Endothelial cell of umbilical vein (primary cell): ENCODE measurements at regions not wholly inside any gene's neighbourhood (a gene's known extent, or its start where the extent isn't known, plus 50 kb on each side); places are given as distances from the start of the nearest gene placed in this dataset.

ENCODE experiments used
- BruUV-seq: library from RNA; stranded (reverse); fragments of 400-500 nt; replicated peaks from 2 replicates; lab custom pipeline; 2021; lab: Mats Ljungman, UMichigan
- CTCF ChIA-PET: fragments of 300-600, 350-600 bp; sonication (Branson Sonifier 250); formaldehyde crosslinking; loops from one replicate; lab custom pipeline; 2021; ENCODE audit warnings: antibody characterized with exemption, inconsistent platforms; lab: Charles Lee
- POLR2A ChIA-PET: fragments of 300-600, 350-600 bp; sonication (Branson Sonifier 250); formaldehyde crosslinking; loops from one replicate; lab custom pipeline; 2021; ENCODE audit warnings: antibody characterized with exemption, inconsistent platforms; lab: Charles Lee
- DNase-seq: peaks from one replicate; pipeline ENCODE4 v3.0.0-alpha.2; 2011; ENCODE audit warnings: low read depth, low spot score
- FAIRE-seq: peaks from 2 replicates; lab custom pipeline; 2011; peaks lifted over from hg19 to GRCh38; lab: Jason Lieb, UNC
- H2AFZ ChIP-seq: 2 replicates; pipeline ENCODE4 v1.6.0; 2012; ENCODE audit warnings: low read depth, low read length, control low read depth, inconsistent platforms
- H3K27ac ChIP-seq: 2 replicates; pipeline ENCODE4 v1.5.1; 2011; ENCODE audit warnings: low read depth, mild to moderate bottlenecking, control low read depth, low read length, moderate library complexity; ENCODE audit not compliant: insufficient read depth
- H3K27me3 ChIP-seq, 2 experiments: 2 replicates each; pipeline versions ENCODE4 v1.6.0 to v1.6.1; 2011; ENCODE audit warnings: low read length in 2 of 2, mixed read lengths in 1 of 2; ENCODE audit not compliant: control insufficient read depth in 2 of 2, insufficient read depth in 2 of 2
- H3K36me3 ChIP-seq, 2 experiments: 2 replicates in 1 of 2; 3 replicates in 1 of 2; pipeline ENCODE4 v1.5.1; 2011; ENCODE audit warnings: low read length in 2 of 2, mild to moderate bottlenecking in 1 of 2, moderate library complexity in 1 of 2; ENCODE audit not compliant: control insufficient read depth in 2 of 2, insufficient read depth in 2 of 2; ENCODE audit errors: extremely low read depth in 1 of 2
- H3K4me1 ChIP-seq: 3 replicates; pipeline ENCODE4 v1.5.1; 2011; ENCODE audit warnings: mild to moderate bottlenecking, low read length; ENCODE audit not compliant: control insufficient read depth, insufficient read depth; ENCODE audit errors: extremely low read depth
- H3K4me2 ChIP-seq: 2 replicates; pipeline ENCODE4 v1.6.1; 2011; ENCODE audit warnings: low read length, control low read depth, mixed read lengths; ENCODE audit not compliant: insufficient read depth
- H3K4me3 ChIP-seq, 3 experiments: fragments of 200-600 bp in 1 of 3; sonication (generic), shearing (Covaris generic) in 1 of 3; replicated peaks in 1 of 3; 2 replicates each; pipeline ENCODE4 v1.5.1; 2011 to 2016; ENCODE audit warnings: control low read depth in 3 of 3, low read length in 3 of 3, mild to moderate bottlenecking in 2 of 3, inconsistent platforms in 1 of 3, low read depth in 1 of 3, moderate library complexity in 1 of 3; ENCODE audit not compliant: insufficient read depth in 1 of 3
- H3K79me2 ChIP-seq: 2 replicates; pipeline ENCODE4 v1.6.0; 2012; ENCODE audit warnings: low read length, inconsistent platforms; ENCODE audit not compliant: control insufficient read depth, insufficient read depth
- H3K9ac ChIP-seq: replicated peaks from 2 replicates; pipeline ENCODE3; 2011; ENCODE audit warnings: low read length, control low read depth; ENCODE audit not compliant: insufficient read depth; ENCODE audit errors: extremely low read depth
- H3K9me1 ChIP-seq: replicated peaks from 3 replicates; pipeline ENCODE4 v1.6.0; 2011; ENCODE audit warnings: mild to moderate bottlenecking, low read length; ENCODE audit not compliant: control insufficient read depth, insufficient read depth; ENCODE audit errors: extremely low read depth
- H3K9me3 ChIP-seq: replicated peaks from 2 replicates; pipeline ENCODE4 v1.5.1; 2012; ENCODE audit warnings: low read length, inconsistent platforms; ENCODE audit not compliant: control insufficient read depth, insufficient read depth
- H4K20me1 ChIP-seq: replicated peaks from 2 replicates; pipeline ENCODE3; 2011; ENCODE audit warnings: mild to moderate bottlenecking, low read length; ENCODE audit not compliant: control insufficient read depth, insufficient read depth; ENCODE audit errors: extremely low read depth
- EZH2 ChIP-seq: IDR thresholded peaks from 2 replicates; pipeline ENCODE4 v1.6.1; 2012; ENCODE audit warnings: borderline replicate concordance, low read depth, mild to moderate bottlenecking, moderate library complexity, low read length, inconsistent platforms; ENCODE audit not compliant: severe bottlenecking
- FOS ChIP-seq: IDR thresholded peaks from 2 replicates; pipeline ENCODE4 v1.6.1; 2011; ENCODE audit warnings: mild to moderate bottlenecking, low read length, moderate library complexity, borderline replicate concordance; ENCODE audit not compliant: insufficient read depth
- GATA2 ChIP-seq: IDR thresholded peaks from 2 replicates; pipeline ENCODE4 v1.7.0; 2011; ENCODE audit warnings: low read depth, mild to moderate bottlenecking, moderate library complexity, mixed read lengths, low read length; ENCODE audit not compliant: insufficient read length, insufficient read depth
- JUN ChIP-seq: IDR thresholded peaks from 2 replicates; pipeline ENCODE4 v1.6.1; 2011; ENCODE audit warnings: borderline replicate concordance, low read depth; ENCODE audit not compliant: insufficient read length, insufficient read depth
- MYC ChIP-seq: IDR thresholded peaks from one replicate; pipeline ENCODE4 v1.6.1; 2011; ENCODE audit warnings: mild to moderate bottlenecking, low read depth, low read length
- POLR2A ChIP-seq: IDR thresholded peaks from 2 replicates; pipeline ENCODE4 v1.6.1; 2012; ENCODE audit warnings: low read depth, mild to moderate bottlenecking, control low read depth, low read length
- POLR2AphosphoS5 ChIP-seq: IDR thresholded peaks from 2 replicates; pipeline ENCODE4 v1.6.1; 2012; ENCODE audit warnings: low read depth, mild to moderate bottlenecking, control low read depth, low read length, moderate library complexity; ENCODE audit not compliant: insufficient read depth
- dilution Hi-C: fragments of 300-500 bp; cut with MboI; formaldehyde crosslinking; loops from one replicate; pipeline ENCODE4 v1.15.0; 2019; ENCODE audit warnings: low sequenced_read_pairs; ENCODE audit not compliant: extremely low pct_ligation_motif_present
- intact Hi-C: fragments of 100-400 bp; cut with micrococcal nuclease; formaldehyde crosslinking; loops from one replicate; pipeline ENCODE4 v1.10.0; 2022
- TF ChIP-seq, protein P1 (sequence below), 2 donors: IDR thresholded peaks; 1 replicate in 1 of 2; 2 replicates in 1 of 2; pipeline ENCODE4 v1.5.1; 2011; ENCODE audit warnings: low read length in 2 of 2, mild to moderate bottlenecking in 2 of 2, moderate library complexity in 2 of 2, control low read depth in 1 of 2, inconsistent platforms in 1 of 2, low read depth in 1 of 2; ENCODE audit not compliant: insufficient read depth in 1 of 2; ENCODE audit errors: extremely low read depth in 1 of 2
- TF ChIP-seq, protein P2 (sequence below): IDR thresholded peaks from 2 replicates; pipeline ENCODE4 v1.6.1; 2011; ENCODE audit not compliant: insufficient read depth, insufficient read length

DNA sequence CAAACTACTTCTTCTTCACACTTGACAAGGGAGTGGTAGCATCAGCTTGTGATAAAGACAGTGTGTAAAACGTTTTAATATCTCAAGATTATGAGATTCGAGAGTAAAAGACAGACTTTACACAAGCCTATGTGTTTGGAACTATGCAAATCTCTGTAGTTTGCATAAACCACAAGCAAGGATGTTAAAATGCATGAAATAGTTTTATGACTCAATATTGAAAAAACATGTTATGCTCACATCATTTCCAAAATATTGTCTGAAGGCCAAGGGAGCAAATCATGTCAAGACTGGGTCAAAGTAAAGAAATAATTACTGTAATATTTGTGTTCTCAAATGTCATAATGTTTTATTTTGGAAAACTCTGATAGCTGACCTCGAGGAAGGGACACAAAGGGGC lies 316.8 kb upstream of the KLF12 start:
- intact Hi-C loops (no loop called here), dilution Hi-C loops (no loop called here)
- H3K4me2 ChIP-seq: no peak overlapping the region
- H3K9me1 ChIP-seq: no peaks in the 10 kb centered on the region
- ChIA-PET POLR2A (no interaction called here), CTCF (no interaction called here)
- FAIRE-seq: peak; percentile 38
- no peak overlapping the region for H3K9ac ChIP-seq
- no peaks in the 10 kb centered on the region for H3K9me3 ChIP-seq
- H3K36me3 ChIP-seq: no peaks in the 10 kb centered on the region
- no peak overlapping the region for H2AFZ ChIP-seq
- H3K79me2 ChIP-seq: no peaks in the 10 kb centered on the region
- H3K4me3 ChIP-seq: no peak overlapping the region
- H3K4me1 ChIP-seq: no peaks in the 10 kb centered on the region
- TF ChIP-seq, protein P1, sequence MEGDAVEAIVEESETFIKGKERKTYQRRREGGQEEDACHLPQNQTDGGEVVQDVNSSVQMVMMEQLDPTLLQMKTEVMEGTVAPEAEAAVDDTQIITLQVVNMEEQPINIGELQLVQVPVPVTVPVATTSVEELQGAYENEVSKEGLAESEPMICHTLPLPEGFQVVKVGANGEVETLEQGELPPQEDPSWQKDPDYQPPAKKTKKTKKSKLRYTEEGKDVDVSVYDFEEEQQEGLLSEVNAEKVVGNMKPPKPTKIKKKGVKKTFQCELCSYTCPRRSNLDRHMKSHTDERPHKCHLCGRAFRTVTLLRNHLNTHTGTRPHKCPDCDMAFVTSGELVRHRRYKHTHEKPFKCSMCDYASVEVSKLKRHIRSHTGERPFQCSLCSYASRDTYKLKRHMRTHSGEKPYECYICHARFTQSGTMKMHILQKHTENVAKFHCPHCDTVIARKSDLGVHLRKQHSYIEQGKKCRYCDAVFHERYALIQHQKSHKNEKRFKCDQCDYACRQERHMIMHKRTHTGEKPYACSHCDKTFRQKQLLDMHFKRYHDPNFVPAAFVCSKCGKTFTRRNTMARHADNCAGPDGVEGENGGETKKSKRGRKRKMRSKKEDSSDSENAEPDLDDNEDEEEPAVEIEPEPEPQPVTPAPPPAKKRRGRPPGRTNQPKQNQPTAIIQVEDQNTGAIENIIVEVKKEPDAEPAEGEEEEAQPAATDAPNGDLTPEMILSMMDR (IDR thresholded peaks at IDR 0.05; ENCODE audit: extremely low read depth in 1 of 2, insufficient read depth in 1 of 2, low read depth in 1 of 2, low read length in 2 of 2): no peak
- no peak for TF ChIP-seq EZH2
- no peak for TF ChIP-seq POLR2AphosphoS5
- BruUV-seq: no TSS peak
- H3K27me3 ChIP-seq: no peaks in the 10 kb centered on the region
- no peak for DNase-seq
- no peaks in the 10 kb centered on the region for H4K20me1 ChIP-seq
- no peak overlapping the region for H3K27ac ChIP-seq

DNA sequence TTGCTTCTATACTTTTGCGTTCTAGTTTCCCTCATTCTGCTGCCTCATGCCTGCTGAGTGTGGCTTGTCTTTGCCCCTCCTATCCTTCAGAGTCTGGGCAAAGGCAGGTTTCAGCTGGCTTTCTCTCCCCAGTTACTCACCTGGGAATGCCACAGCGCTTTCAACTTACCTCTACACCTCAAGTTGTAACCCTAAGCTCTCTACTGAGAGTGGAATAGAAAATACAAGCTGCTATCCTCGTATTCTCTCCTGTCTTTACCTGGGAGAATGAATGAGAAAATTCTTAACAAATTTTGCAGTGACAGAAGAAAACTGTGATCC lies 316.3 kb upstream of the KLF12 start:
- CTCF ChIA-PET: no interaction called here

More for the DNA sequence above, 316.3 kb upstream of the KLF12 start:
- H2AFZ ChIP-seq: no peak overlapping the region
- no peak for TF ChIP-seq POLR2AphosphoS5
- no peak for TF ChIP-seq JUN
- no peak for TF ChIP-seq POLR2A
- TF ChIP-seq GATA2: no peak
- TF ChIP-seq FOS: no peak
- TF ChIP-seq, protein P2, sequence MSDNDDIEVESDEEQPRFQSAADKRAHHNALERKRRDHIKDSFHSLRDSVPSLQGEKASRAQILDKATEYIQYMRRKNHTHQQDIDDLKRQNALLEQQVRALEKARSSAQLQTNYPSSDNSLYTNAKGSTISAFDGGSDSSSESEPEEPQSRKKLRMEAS: no peak
- no peak for TF ChIP-seq EZH2
- no peak for TF ChIP-seq MYC
- TF ChIP-seq, protein P1 (IDR thresholded peaks at IDR 0.05; ENCODE audit: extremely low read depth in 1 of 2, insufficient read depth in 1 of 2, low read depth in 1 of 2, low read length in 2 of 2): no peak
- no peaks in the 10 kb centered on the region for H3K4me1 ChIP-seq
- H3K79me2 ChIP-seq: no peaks in the 10 kb centered on the region
- no peak overlapping the region for H3K27ac ChIP-seq
- FAIRE-seq (no peak), DNase-seq (no peak)
- H4K20me1 ChIP-seq: no peaks in the 10 kb centered on the region
- H3K4me3 ChIP-seq: no peak overlapping the region
- dilution Hi-C loops: no loop called here
- POLR2A ChIA-PET: no interaction called here
- no peak overlapping the region for H3K4me2 ChIP-seq
- H3K27me3 ChIP-seq: no peaks in the 10 kb centered on the region
- H3K36me3 ChIP-seq: no peaks in the 10 kb centered on the region
- no peak overlapping the region for H3K9ac ChIP-seq
- BruUV-seq: no TSS peak
- H3K9me1 ChIP-seq: no peaks in the 10 kb centered on the region
- intact Hi-C loops: no loop called here
- no peaks in the 10 kb centered on the region for H3K9me3 ChIP-seq
